ENCODE measurements at regions not wholly inside any gene's neighbourhood (a gene's known extent, or its start where the extent isn't known, plus 50 kb on each side); places are given as distances from the start of the nearest gene placed in this dataset.
"Not testable (repeated sequence)": the region's sequence is repeated elsewhere in the genome, so short reads cannot be mapped to it uniquely, and the experiment has no call there.

GRCh38 chr7:46089281-46089680 is 168.2 kb upstream of the IGFBP3 start:
- intact Hi-C loops (cut with DNase I), result no loop called here
- Histone ChIP-seq H3K27me3 (no peaks in the 10 kb centered on the region), H3K27ac (no peak overlapping the region), H3K4me3 (no peak overlapping the region), H3K4me1 (replicated peaks in 1 of 2) (no peaks in the 10 kb centered on the region), H3K36me3 (replicated peaks in 1 of 2) (no peaks in the 10 kb centered on the region), H3K9me3 (replicated peaks in 1 of 3) (no peaks in the 10 kb centered on the region)
- 75 to 97% (median 90%) methylated on average over 1 of the region's 1 CpG for WGBS, 4 donors
- TF ChIP-seq CTCF (IDR thresholded peaks at IDR 0.05) (no peak), POLR2A (IDR thresholded peaks at IDR 0.05) (no peak)
- DNase-seq, result no peak

- H3K27ac ChIP-seq; H3K4me1 ChIP-seq (replicated peaks in 1 of 2); intact Hi-C loops (cut with DNase I); H3K27me3 ChIP-seq; H3K36me3 ChIP-seq (replicated peaks in 1 of 2); H3K9me3 ChIP-seq (replicated peaks in 1 of 3); DNase-seq; H3K4me3 ChIP-seq: not testable (repeated sequence)
- 91 to 100% (median 93%) methylated on average over 1 to 2 of the region's 2 CpGs; no CpG with 5 or more reads in 1 of the 4 donors for WGBS, 4 donors
These were observed 167.4 kb upstream of the IGFBP3 start for GRCh38 chr7:46088486-46088885.

- TF ChIP-seq POLR2A (IDR thresholded peaks at IDR 0.05), result no peak
- no peak for TF ChIP-seq CTCF (IDR thresholded peaks at IDR 0.05)
- Histone ChIP-seq H3K4me1 (replicated peaks in 1 of 2) (no peaks in the 10 kb centered on the region), H3K4me3 (no peak overlapping the region), H3K9me3 (replicated peaks in 1 of 3) (no peaks in the 10 kb centered on the region), H3K36me3 (replicated peaks in 1 of 2) (no peaks in the 10 kb centered on the region), H3K27me3 (no peaks in the 10 kb centered on the region), H3K27ac (no peak overlapping the region)
- intact Hi-C loops (cut with DNase I), result no loop called here
- no peak for DNase-seq
- WGBS, 4 donors, result 67 to 79% (median 75%) methylated on average over 4 of the region's 4 CpGs
These were observed 159.6 kb upstream of the IGFBP3 start for GRCh38 chr7:46080595-46081159.

- no peak for DNase-seq
- TF ChIP-seq CTCF (IDR thresholded peaks at IDR 0.05) (no peak), POLR2A (IDR thresholded peaks at IDR 0.05) (no peak)
- no peaks in the 10 kb centered on the region for H3K27me3 ChIP-seq
- H3K9me3 ChIP-seq (replicated peaks in 1 of 3), result no peaks in the 10 kb centered on the region
- no peak overlapping the region for H3K27ac ChIP-seq
- H3K4me1 ChIP-seq (replicated peaks in 1 of 2), result no peaks in the 10 kb centered on the region
- H3K36me3 ChIP-seq (replicated peaks in 1 of 2), result no peaks in the 10 kb centered on the region
- intact Hi-C loops (cut with DNase I), result no loop called here
- 68 to 77% (median 70%) methylated on average over 2 of the region's 2 CpGs for WGBS, 4 donors
- H3K4me3 ChIP-seq, result no peak overlapping the region
These were observed 158.3 kb upstream of the IGFBP3 start for GRCh38 chr7:46079421-46079820.

- Histone ChIP-seq H3K9me3 (replicated peaks in 1 of 3) (no peaks in the 10 kb centered on the region), H3K27ac (no peak overlapping the region), H3K4me1 (replicated peaks in 1 of 2) (no peaks in the 10 kb centered on the region), H3K36me3 (replicated peaks in 1 of 2) (no peaks in the 10 kb centered on the region), H3K27me3 (no peaks in the 10 kb centered on the region), H3K4me3 (no peak overlapping the region)
- no peak for TF ChIP-seq POLR2A (IDR thresholded peaks at IDR 0.05)
- no peak for TF ChIP-seq CTCF (IDR thresholded peaks at IDR 0.05)
- 8 to 56% (median 23%) methylated on average over 1 of the region's 1 CpG for WGBS, 4 donors
- no peak for DNase-seq
- intact Hi-C loops (cut with DNase I), result no loop called here
These were observed 155.5 kb upstream of the IGFBP3 start for GRCh38 chr7:46076527-46076926.

Data from adrenal gland (tissue), 9 donors.